GM23338 (cell line): ENCODE measurements at regions not wholly inside any gene's neighbourhood (a gene's known extent, or its start where the extent isn't known, plus 50 kb on each side); places are given as distances from the start of the nearest gene placed in this dataset.

Source experiments
- ATAC-seq: fragments of 200-7000 bp; cut with Tn5 transposase; 3 replicates; pipeline ENCODE4 v1.9.1; 2020
- DNase-seq: peaks from one replicate; pipeline ENCODE4 v3.0.0-alpha.2; 2015; ENCODE audit warnings: low spot score
- H2AFZ ChIP-seq: fragments of 200-600 bp; sonication (generic); 2 replicates; pipeline ENCODE4 v1.8.0; 2016; ENCODE audit warnings: antibody characterized with exemption, mild to moderate bottlenecking, moderate library complexity
- H3F3A ChIP-seq: fragments of 200-600 bp; sonication (generic); replicated peaks from 2 replicates; pipeline ENCODE4 v1.8.0; 2017; ENCODE audit warnings: antibody characterized with exemption, mixed run types, low read depth
- H3K27ac ChIP-seq: fragments of 200-600 bp; sonication (generic); 2 replicates; pipeline ENCODE4 v1.6.1; 2016; ENCODE audit warnings: low read depth
- H3K27me3 ChIP-seq: fragments of 200-600 bp; sonication (generic); 2 replicates; pipeline ENCODE4 v1.8.0; 2016; ENCODE audit warnings: mild to moderate bottlenecking, mixed run types, moderate library complexity; ENCODE audit not compliant: insufficient read depth
- H3K36me3 ChIP-seq: fragments of 200-600 bp; sonication (generic); 2 replicates; pipeline ENCODE4 v1.8.0; 2016; ENCODE audit warnings: mild to moderate bottlenecking; ENCODE audit not compliant: insufficient read depth
- H3K4me1 ChIP-seq: fragments of 200-600 bp; sonication (generic); 2 replicates; pipeline ENCODE4 v1.8.0; 2016; ENCODE audit warnings: mild to moderate bottlenecking, moderate library complexity; ENCODE audit not compliant: insufficient read depth
- H3K4me2 ChIP-seq: fragments of 200-600 bp; sonication (generic); 2 replicates; pipeline ENCODE4 v1.7.1; 2017; ENCODE audit warnings: mixed run types
- H3K4me3 ChIP-seq: fragments of 200-600 bp; sonication (generic); 2 replicates; pipeline ENCODE4 v1.6.1; 2016; ENCODE audit warnings: mixed run types
- H3K79me2 ChIP-seq: fragments of 200-600 bp; sonication (generic); replicated peaks from 2 replicates; pipeline ENCODE4 v1.8.0; 2017; ENCODE audit warnings: mild to moderate bottlenecking; ENCODE audit not compliant: insufficient read depth
- H3K9me2 ChIP-seq: fragments of 200-600 bp; sonication (generic); 2 replicates; pipeline ENCODE4 v1.8.0; 2017; ENCODE audit not compliant: insufficient read depth
- H4K20me1 ChIP-seq: fragments of 200-600 bp; sonication (generic); replicated peaks from 2 replicates; pipeline ENCODE4 v1.8.0; 2017; ENCODE audit warnings: mild to moderate bottlenecking; ENCODE audit not compliant: insufficient read depth
- H3K27ac Mint-ChIP-seq: 2 replicates; pipeline ENCODE4 v1.8.0; 2020; ENCODE audit warnings: inconsistent platforms, mild to moderate bottlenecking, moderate library complexity, mixed read lengths
- H3K27me3 Mint-ChIP-seq: 3 replicates; pipeline ENCODE4 v1.8.0; 2022; ENCODE audit warnings: low read depth, mild to moderate bottlenecking, moderate library complexity, mixed read lengths, inconsistent platforms; ENCODE audit not compliant: insufficient read depth, poor library complexity
- H3K36me3 Mint-ChIP-seq: 3 replicates; pipeline ENCODE4 v1.8.0; 2021; ENCODE audit warnings: low read depth, mild to moderate bottlenecking, inconsistent platforms, moderate library complexity, mixed read lengths
- H3K4me1 Mint-ChIP-seq: 3 replicates; pipeline ENCODE4 v1.8.0; 2020; ENCODE audit warnings: mild to moderate bottlenecking, inconsistent platforms, mixed read lengths
- H3K4me3 Mint-ChIP-seq: 3 replicates; pipeline ENCODE4 v1.8.0; 2021; ENCODE audit warnings: moderate library complexity, mild to moderate bottlenecking, inconsistent platforms, mixed read lengths
- H3K9me3 Mint-ChIP-seq: 3 replicates; pipeline ENCODE4 v1.8.0; 2020; ENCODE audit warnings: moderate library complexity, mild to moderate bottlenecking, inconsistent platforms, mixed read lengths
- CREB1 ChIP-seq: fragments of 250-450 bp; sonication (Bioruptor Pico); IDR thresholded peaks from 2 replicates; pipeline ENCODE4 v1.5.0; 2020; ENCODE audit warnings: low read depth, mild to moderate bottlenecking, moderate library complexity
- ETS1 ChIP-seq: IDR thresholded peaks from 2 replicates; pipeline ENCODE4 v1.6.1; 2016; ENCODE audit warnings: antibody characterized with exemption
- EZH2 ChIP-seq: fragments of 200-600 bp; sonication (generic); IDR thresholded peaks from one replicate; pipeline ENCODE4 v1.8.0; 2017; ENCODE audit warnings: antibody characterized with exemption, mild to moderate bottlenecking, low read depth; ENCODE audit not compliant: unreplicated experiment
- NANOG ChIP-seq: IDR thresholded peaks from 2 replicates; pipeline ENCODE4 v1.6.1; 2016; ENCODE audit warnings: antibody characterized with exemption, borderline replicate concordance
- REST ChIP-seq: IDR thresholded peaks from one replicate; pipeline ENCODE4 v1.6.1; 2018; ENCODE audit warnings: antibody characterized with exemption; ENCODE audit not compliant: unreplicated experiment
- ZNF114 ChIP-seq: fragments of 250-450 bp; sonication (Bioruptor Pico); IDR thresholded peaks from 2 replicates; pipeline ENCODE4 v1.5.0; 2020; ENCODE audit warnings: mild to moderate bottlenecking, moderate library complexity
- ZNF462 ChIP-seq: fragments of 250-450 bp; sonication (Bioruptor Pico); IDR thresholded peaks from 2 replicates; pipeline ENCODE4 v1.5.0; 2020; ENCODE audit warnings: mild to moderate bottlenecking, moderate library complexity

- Histone ChIP-seq H3K4me3 (peak overlapping the region; percentile 29), H3K4me2 (peak overlapping the region; percentile 34), H3K4me1 (peaks cover 31% of the 10 kb centered on the region), H3F3A (peaks cover 6% of the 10 kb centered on the region; the same call in 1 of the 2 replicates), H3K36me3 (no peaks in the 10 kb centered on the region; the same call in 1 of the 2 replicates), H3K27me3 (no peaks in the 10 kb centered on the region), H2AFZ (no peak overlapping the region), H3K79me2 (no peaks in the 10 kb centered on the region), H3K9me2 (peaks cover 7% of the 10 kb centered on the region; the same call in 1 of the 2 replicates), H3K27ac (peak overlapping the region; percentile 91), H4K20me1 (no peaks in the 10 kb centered on the region)
- H3K4me3 Mint-ChIP-seq = peak overlapping the region; percentile 25; the same call in 2 of the 3 replicates
- peak overlapping the region; percentile 94 for H3K27ac Mint-ChIP-seq
- no peak for TF ChIP-seq EZH2
- TF ChIP-seq REST = no peak
- peak; percentile 91 for TF ChIP-seq ZNF462 (CRISPR knock-in tag)
- peak; percentile 41; the same call in 1 of the 2 replicates for TF ChIP-seq ETS1
- TF ChIP-seq ZNF114 (CRISPR knock-in tag) = peak; percentile 59; the same call in 1 of the 2 replicates
- TF ChIP-seq NANOG = peak; percentile 85
- peak; percentile 31; the same call in 1 of the 2 replicates for TF ChIP-seq CREB1 (CRISPR knock-in tag)
- peaks cover 39% of the 10 kb centered on the region; the same call in 2 of the 3 replicates for H3K4me1 Mint-ChIP-seq
- no peaks in the 10 kb centered on the region for H3K27me3 Mint-ChIP-seq
- peaks cover 24% of the 10 kb centered on the region; the same call in 2 of the 3 replicates for H3K36me3 Mint-ChIP-seq
- H3K9me3 Mint-ChIP-seq = peaks cover 11% of the 10 kb centered on the region; the same call in 2 of the 3 replicates
- DNase-seq = peak; percentile 92
- peak; percentile 99 for ATAC-seq
Observed at GRCh38 chr7:51949726-51950644, 633.4 kb upstream of the COBL start.
